Stomach smooth muscle (tissue), 2 donors: ENCODE measurements at regions not wholly inside any gene's neighbourhood (a gene's known extent, or its start where the extent isn't known, plus 50 kb on each side); places are given as distances from the start of the nearest gene placed in this dataset.

Source experiments
- H3K27ac ChIP-seq: one replicate; pipeline ENCODE4 v1.7.0; 2013; ENCODE audit warnings: mild to moderate bottlenecking, low read length, inconsistent platforms
- H3K27me3 ChIP-seq, 2 donors: one replicate each; pipeline ENCODE4 v1.7.0; 2013; ENCODE audit warnings: low read length in 2 of 2; ENCODE audit not compliant: insufficient read depth in 2 of 2, control insufficient read depth in 1 of 2
- H3K36me3 ChIP-seq, 2 donors: one replicate each; pipeline ENCODE4 v1.7.0; 2013; ENCODE audit warnings: low read length in 2 of 2; ENCODE audit not compliant: control insufficient read depth in 2 of 2, insufficient read depth in 2 of 2
- H3K4me1 ChIP-seq: one replicate; pipeline ENCODE4 v1.7.0; 2013; ENCODE audit warnings: low read length; ENCODE audit not compliant: control insufficient read depth, insufficient read depth
- H3K4me3 ChIP-seq, 2 donors: one replicate each; pipeline ENCODE4 v1.7.0; 2013; ENCODE audit warnings: low read length in 2 of 2
- H3K9ac ChIP-seq, 2 donors: one replicate each; pipeline ENCODE4 v1.7.0; 2013; ENCODE audit warnings: low read length in 2 of 2, mild to moderate bottlenecking in 1 of 2
- H3K9me3 ChIP-seq, 2 donors: one replicate each; pipeline ENCODE4 v1.7.0; 2013; ENCODE audit warnings: low read length in 2 of 2; ENCODE audit not compliant: control insufficient read depth in 2 of 2
- donor health status: healthy.
- donor health status: Pancreatic carcinoma.

- Histone ChIP-seq H3K4me1 (no peaks in the 10 kb centered on the region), H3K27me3 (no peaks in the 10 kb centered on the region), H3K9me3 (no peaks in the 10 kb centered on the region), H3K9ac (no peak overlapping the region), H3K4me3 (no peak overlapping the region), H3K36me3 (no peaks in the 10 kb centered on the region), H3K27ac (no peak overlapping the region)
These were observed 244.6 kb upstream of the CCDC54 start for GRCh38 chr3:107132674-107133073.

GRCh38 chr3:107133891-107134290 is 243.3 kb upstream of the CCDC54 start:
- H3K4me3 ChIP-seq, result no peak overlapping the region
- no peak overlapping the region for H3K9ac ChIP-seq
- no peaks in the 10 kb centered on the region for H3K4me1 ChIP-seq
- H3K36me3 ChIP-seq, result no peaks in the 10 kb centered on the region
- H3K9me3 ChIP-seq, result no peaks in the 10 kb centered on the region
- H3K27me3 ChIP-seq, result no peaks in the 10 kb centered on the region
- H3K27ac ChIP-seq, result no peak overlapping the region

GRCh38 chr3:107142171-107142570 is 235.1 kb upstream of the CCDC54 start:
- no peaks in the 10 kb centered on the region for H3K36me3 ChIP-seq
- H3K4me1 ChIP-seq, result no peaks in the 10 kb centered on the region
- no peak overlapping the region for H3K9ac ChIP-seq
- no peak overlapping the region for H3K27ac ChIP-seq
- H3K27me3 ChIP-seq, result no peaks in the 10 kb centered on the region
- no peak overlapping the region for H3K4me3 ChIP-seq
- no peaks in the 10 kb centered on the region for H3K9me3 ChIP-seq

DNA sequence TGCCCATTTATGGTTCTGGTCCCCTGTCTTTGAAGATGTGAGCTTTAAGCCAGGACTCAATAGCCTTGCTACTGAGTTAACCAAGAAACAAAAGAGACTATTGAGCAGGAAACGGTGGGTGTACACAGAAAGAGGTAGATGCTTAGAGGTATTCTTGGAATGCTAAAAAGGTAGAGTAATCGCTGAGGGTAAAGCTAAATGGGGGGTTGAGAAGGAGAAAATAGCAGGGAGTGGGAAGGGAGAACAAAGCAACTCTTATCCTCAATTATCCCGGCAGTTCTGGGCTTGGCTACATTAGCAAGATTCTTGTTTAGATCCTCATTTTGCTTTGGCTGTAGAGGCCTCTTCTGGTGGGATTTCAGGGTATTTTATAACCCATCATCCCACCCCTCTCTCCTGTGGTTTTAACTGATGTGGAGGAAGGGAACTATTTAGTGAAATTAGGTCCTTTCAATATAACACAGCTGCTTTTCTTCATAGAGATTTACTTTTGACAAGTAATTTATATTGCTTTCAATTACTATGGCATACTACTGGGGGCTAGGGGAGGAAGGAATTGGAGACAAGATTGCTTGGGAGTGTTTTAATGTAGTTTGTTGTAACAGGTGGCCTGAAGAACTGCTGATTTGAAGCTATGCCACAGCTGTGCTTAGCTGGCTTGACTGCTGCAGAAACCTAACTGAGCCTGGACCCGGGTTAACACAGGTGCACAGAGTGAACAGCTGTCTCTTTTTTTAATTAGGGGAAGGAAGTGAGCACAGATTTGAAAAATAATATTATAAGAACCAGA is 234.3 kb upstream of the CCDC54 start:
- Histone ChIP-seq H3K27me3 (no peaks in the 10 kb centered on the region), H3K4me1 (no peaks in the 10 kb centered on the region), H3K36me3 (no peaks in the 10 kb centered on the region), H3K9ac (no peak overlapping the region), H3K4me3 (no peak overlapping the region), H3K27ac (no peak overlapping the region), H3K9me3 (no peaks in the 10 kb centered on the region)

DNA sequence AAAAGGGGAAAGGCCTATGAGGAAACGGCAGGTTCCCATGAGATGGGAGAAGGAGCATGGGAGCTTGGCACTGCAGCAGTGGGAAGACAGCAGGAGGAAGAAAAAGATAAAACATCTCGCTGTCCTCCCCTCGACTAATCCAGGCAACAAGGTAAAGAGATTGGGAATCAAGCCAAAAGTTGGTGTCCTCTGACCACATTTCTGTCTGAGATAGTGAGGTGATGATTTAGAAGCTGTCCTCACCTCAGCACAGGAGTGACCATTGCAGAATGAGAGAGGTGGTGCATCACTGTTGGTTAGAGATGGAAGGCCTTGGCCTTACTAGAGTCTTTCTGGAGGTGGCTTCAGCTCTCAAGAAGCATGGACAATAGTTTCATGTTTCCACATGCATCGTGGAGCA is 226.6 kb upstream of the CCDC54 start:
- Histone ChIP-seq H3K27me3 (no peaks in the 10 kb centered on the region), H3K4me3 (no peak overlapping the region), H3K9me3 (no peaks in the 10 kb centered on the region), H3K9ac (no peak overlapping the region), H3K4me1 (no peaks in the 10 kb centered on the region), H3K36me3 (no peaks in the 10 kb centered on the region), H3K27ac (no peak overlapping the region)

DNA sequence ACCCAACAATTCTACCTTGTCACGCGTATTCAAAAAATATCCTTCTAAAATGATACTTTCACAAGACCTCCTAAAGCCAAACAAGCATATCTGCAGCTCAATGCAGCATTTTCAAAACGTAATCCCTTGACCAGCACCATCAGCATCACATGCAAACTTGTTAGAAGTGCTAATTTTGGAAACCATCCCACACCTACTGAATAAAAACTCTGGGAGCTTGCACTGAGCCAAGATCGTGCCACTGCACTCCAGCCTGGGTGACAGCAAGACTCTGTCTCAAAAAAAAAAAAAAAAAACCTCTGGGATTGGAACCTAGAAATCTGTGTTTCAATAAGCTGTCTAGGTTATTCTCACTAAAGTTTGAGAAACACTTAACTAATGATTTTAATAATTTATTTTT is 223.3 kb upstream of the CCDC54 start:
- Histone ChIP-seq H3K27ac (no peak overlapping the region), H3K27me3 (no peaks in the 10 kb centered on the region), H3K9ac (no peak overlapping the region), H3K4me1 (no peaks in the 10 kb centered on the region), H3K4me3 (no peak overlapping the region), H3K9me3 (peaks cover 0 to 3% of the 10 kb centered on the region in 2 donors), H3K36me3 (no peaks in the 10 kb centered on the region)

DNA sequence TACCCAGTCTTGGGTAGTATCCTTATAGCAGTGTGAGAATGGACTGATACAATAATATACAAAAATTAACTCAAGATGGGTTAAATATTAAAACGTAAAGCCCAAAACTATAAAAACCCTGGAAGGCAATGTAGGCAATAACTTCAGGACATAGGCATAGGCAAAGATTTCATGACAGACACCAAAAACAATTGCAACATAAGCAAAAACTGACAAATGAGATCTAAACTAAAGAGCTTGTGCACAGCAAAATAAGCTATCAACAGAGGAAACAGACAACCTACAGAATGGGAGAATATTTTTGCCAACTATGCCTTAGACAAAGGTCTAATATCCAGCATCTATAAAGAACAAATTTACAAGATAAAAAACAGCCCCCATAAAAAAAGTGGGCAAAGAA is 204.8 kb upstream of the CCDC54 start:
- Histone ChIP-seq H3K9me3 (peaks cover 0 to 5% of the 10 kb centered on the region in 2 donors), H3K4me1 (no peaks in the 10 kb centered on the region), H3K36me3 (no peaks in the 10 kb centered on the region), H3K4me3 (no peak overlapping the region), H3K9ac (no peak overlapping the region), H3K27me3 (no peaks in the 10 kb centered on the region), H3K27ac (no peak overlapping the region)

GRCh38 chr3:107184375-107184774 is 192.9 kb upstream of the CCDC54 start:
- Histone ChIP-seq H3K9ac (no peak overlapping the region), H3K36me3 (no peaks in the 10 kb centered on the region), H3K27ac (no peak overlapping the region)

DNA sequence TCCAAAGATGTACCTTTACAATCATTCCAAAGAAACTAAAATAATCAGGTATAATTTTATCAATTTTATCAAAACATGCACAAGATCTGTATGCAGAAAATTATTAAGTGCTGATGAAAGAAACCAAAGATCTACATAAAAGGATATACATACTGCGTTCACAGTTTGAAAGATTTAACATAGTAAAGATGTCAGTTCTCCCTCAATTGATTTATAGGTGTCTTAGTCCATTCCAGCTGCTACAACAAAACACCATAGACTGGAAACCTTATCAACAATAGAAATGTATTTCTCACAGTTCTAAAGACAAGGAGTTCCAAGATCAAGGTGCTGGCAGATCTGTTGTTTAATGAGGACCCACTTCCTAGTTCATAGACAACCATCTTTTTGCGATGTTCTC is 189.0 kb upstream of the CCDC54 start:
- Histone ChIP-seq H3K9ac (no peak overlapping the region), H3K27ac (no peak overlapping the region), H3K4me1 (no peaks in the 10 kb centered on the region), H3K36me3 (no peaks in the 10 kb centered on the region), H3K9me3 (no peaks in the 10 kb centered on the region), H3K4me3 (no peak overlapping the region), H3K27me3 (no peaks in the 10 kb centered on the region)

More at GRCh38 chr3:107184375-107184774, 192.9 kb upstream of the CCDC54 start:
- Histone ChIP-seq H3K4me1 (no peaks in the 10 kb centered on the region), H3K9me3 (no peaks in the 10 kb centered on the region), H3K4me3 (no peak overlapping the region), H3K27me3 (no peaks in the 10 kb centered on the region)

DNA sequence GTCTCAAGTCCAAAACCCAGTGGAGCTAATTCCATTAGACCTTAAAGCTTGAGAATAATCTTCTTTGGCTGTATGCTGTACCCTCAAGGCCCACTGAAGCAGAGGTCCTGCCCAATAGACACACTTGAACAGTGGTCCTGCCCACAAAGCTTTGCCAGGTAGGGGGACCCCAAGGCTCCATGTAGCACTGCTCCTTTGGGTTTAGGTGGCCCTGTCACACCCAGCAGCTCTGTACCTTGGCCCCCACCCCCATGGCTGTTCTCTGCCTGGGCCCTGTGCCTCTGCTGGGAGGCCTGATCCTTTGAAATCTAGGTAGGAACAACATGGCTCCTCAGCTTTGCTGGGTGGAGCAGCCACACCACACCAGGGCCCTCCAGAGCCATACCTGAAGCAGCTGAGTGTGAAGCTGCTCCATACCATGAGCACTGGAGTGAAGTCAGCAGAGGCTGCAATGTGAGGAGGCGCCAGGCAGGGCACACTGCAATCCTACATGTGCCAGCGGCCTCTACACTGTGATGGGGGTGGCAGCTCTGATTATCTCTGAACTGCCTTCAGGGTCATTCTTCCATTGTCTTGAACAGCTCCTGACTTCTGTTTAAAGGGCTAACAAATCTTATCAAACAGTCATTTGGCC is 188.0 kb upstream of the CCDC54 start:
- H3K27ac ChIP-seq, result no peak overlapping the region
- no peaks in the 10 kb centered on the region for H3K36me3 ChIP-seq
- no peak overlapping the region for H3K9ac ChIP-seq
- no peaks in the 10 kb centered on the region for H3K9me3 ChIP-seq
- no peaks in the 10 kb centered on the region for H3K4me1 ChIP-seq
- no peak overlapping the region for H3K4me3 ChIP-seq
- no peaks in the 10 kb centered on the region for H3K27me3 ChIP-seq

GRCh38 chr3:107193116-107193515 is 184.1 kb upstream of the CCDC54 start:
- Histone ChIP-seq H3K9ac (no peak overlapping the region), H3K27ac (no peak overlapping the region), H3K9me3 (no peaks in the 10 kb centered on the region), H3K4me3 (no peak overlapping the region), H3K27me3 (no peaks in the 10 kb centered on the region), H3K4me1 (peaks cover 1% of the 10 kb centered on the region), H3K36me3 (no peaks in the 10 kb centered on the region)
